Epithelial cell of esophagus (primary cell): ENCODE measurements at regions not wholly inside any gene's neighbourhood (a gene's known extent, or its start where the extent isn't known, plus 50 kb on each side); places are given as distances from the start of the nearest gene placed in this dataset.

Source experiments
- DNase-seq: peaks from one replicate; pipeline ENCODE4 v3.0.0; 2010; ENCODE audit warnings: low read depth
- H3K4me3 ChIP-seq: 2 replicates; pipeline ENCODE4 v1.5.1; 2011; ENCODE audit warnings: mild to moderate bottlenecking, low read length, control low read depth
- CTCF ChIP-seq: IDR thresholded peaks from 2 replicates; pipeline ENCODE4 v1.5.1; 2011; ENCODE audit warnings: low read depth, mild to moderate bottlenecking, low read length, control low read depth, inconsistent platforms; ENCODE audit not compliant: insufficient read depth; ENCODE audit errors: missing control alignments

GRCh38 chr17:77378318-77379064 lies 237.7 kb downstream of the SEC14L1 start:
- no peak for TF ChIP-seq CTCF
- no peak overlapping the region for H3K4me3 ChIP-seq
- DNase-seq: no peak

- DNase-seq: no peak
- no peak overlapping the region for H3K4me3 ChIP-seq
- TF ChIP-seq CTCF: no peak
Observed at GRCh38 chr17:77379065-77379428, 238.3 kb downstream of the SEC14L1 start.

GRCh38 chr17:77379832-77380231 lies 239.1 kb downstream of the SEC14L1 start:
- TF ChIP-seq CTCF: no peak
- no peak overlapping the region for H3K4me3 ChIP-seq
- no peak for DNase-seq

- H3K4me3 ChIP-seq: no peak overlapping the region
- DNase-seq: no peak
- no peak for TF ChIP-seq CTCF
Observed at GRCh38 chr17:77380395-77381184, 239.8 kb downstream of the SEC14L1 start.

GRCh38 chr17:77381185-77381700 lies 240.5 kb downstream of the SEC14L1 start:
- no peak for TF ChIP-seq CTCF
- no peak overlapping the region for H3K4me3 ChIP-seq
- no peak for DNase-seq

GRCh38 chr17:77381731-77382130 lies 241.0 kb downstream of the SEC14L1 start:
- no peak for TF ChIP-seq CTCF
- no peak overlapping the region for H3K4me3 ChIP-seq
- DNase-seq: no peak

- TF ChIP-seq CTCF: no peak
- H3K4me3 ChIP-seq: no peak overlapping the region
- peak; percentile 27 for DNase-seq
Observed at GRCh38 chr17:77382356-77382911, 241.7 kb downstream of the SEC14L1 start.
